Adrenal gland (tissue), 9 donors: ENCODE measurements at regions not wholly inside any gene's neighbourhood (a gene's known extent, or its start where the extent isn't known, plus 50 kb on each side); places are given as distances from the start of the nearest gene placed in this dataset.

Experiments used
- DNase-seq, 7 donors: peaks; one replicate each; pipeline ENCODE4 v3.0.0-alpha.2; 2019 to 2020
- H3K27ac ChIP-seq, 5 donors: fragments of 200-600 bp; sonication (generic) in 4 of 5; 1 replicate in 3 of 5; 2 replicates in 2 of 5; pipeline versions ENCODE4 v1.5.1 to v1.8.0; 2016 to 2020; ENCODE audit warnings: mild to moderate bottlenecking in 1 of 5
- H3K27me3 ChIP-seq: fragments of 200-600 bp; 2 replicates; pipeline ENCODE4 v1.8.0; 2021
- H3K36me3 ChIP-seq, 2 donors: fragments of 200-600 bp; replicated peaks in 1 of 2; 1 replicate in 1 of 2; 2 replicates in 1 of 2; pipeline versions ENCODE4 v1.5.1 to v1.8.0; 2018 to 2022
- H3K4me1 ChIP-seq, 2 donors: fragments of 200-600 bp; replicated peaks in 1 of 2; 1 replicate in 1 of 2; 2 replicates in 1 of 2; pipeline versions ENCODE4 v1.5.1 to v1.8.0; 2018 to 2021
- H3K4me3 ChIP-seq, 4 donors: fragments of 200-600 bp; sonication (generic) in 3 of 4; one replicate each; pipeline ENCODE4 v1.5.1; 2016 to 2018
- H3K9me3 ChIP-seq, 3 donors: fragments of 200-600 bp; sonication (generic) in 1 of 3; replicated peaks in 1 of 3; 1 replicate in 2 of 3; 2 replicates in 1 of 3; pipeline versions ENCODE4 v1.5.1 to v1.8.0; 2016 to 2021
- CTCF ChIP-seq, 6 experiments: fragments of 450-650 bp in 4 of 6; fragments of 200-600 bp in 2 of 6; sonication (generic) in 1 of 6; IDR thresholded peaks; 1 replicate in 5 of 6; 2 replicates in 1 of 6; pipeline versions ENCODE4 v1.5.1 to v1.8.0; 2016 to 2021; ENCODE audit warnings: antibody characterized with exemption in 6 of 6, mild to moderate bottlenecking in 2 of 6, moderate library complexity in 1 of 6
- POLR2A ChIP-seq, 2 donors: fragments of 450-650 bp; IDR thresholded peaks; one replicate each; pipeline ENCODE4 v1.6.1; 2017; ENCODE audit warnings: antibody characterized with exemption in 2 of 2, mild to moderate bottlenecking in 2 of 2, moderate library complexity in 1 of 2
- WGBS, 4 donors: extraction: QIAGEN DNeasy Blood & Tissue Kit in 2 of 4; methylation state at CpG; one replicate each; pipeline versions ENCODE4 v1.1.5 to v1.1.7; 2013 to 2017; 5-methylcytosine and 5-hydroxymethylcytosine counted together
- intact Hi-C, 2 donors: fragments of 100-400 bp; cut with DNase I; formaldehyde crosslinking; loops; one replicate each; pipeline versions ENCODE4 v1.14.1 to v1.15.0; 2022 to 2023
- donor health status: healthy with polysubstance abuse.
- donor health status: Bipolar disorder and iron deficiency.
- donor health status: DM: yes; HTN: yes; CAD: no.
- donor health status: DM: no; HTN: no; CAD: no.
- donor health status: DM: no; HTN: no; CAD: no.

GRCh38 chr9:28824432-28824963 is 1251.2 kb upstream of the C9orf72 start:
- WGBS, 4 donors: 46 to 57% (median 50%) methylated on average over 1 of the region's 1 CpG
- H3K36me3 ChIP-seq: no peaks in the 10 kb centered on the region
- TF ChIP-seq CTCF (IDR thresholded peaks at IDR 0.05): no peak
- no peaks in the 10 kb centered on the region for H3K27me3 ChIP-seq
- no peaks in the 10 kb centered on the region for H3K4me1 ChIP-seq
- intact Hi-C loops: no loop called here
- no peak for DNase-seq
- no peak overlapping the region for H3K27ac ChIP-seq
- no peak overlapping the region for H3K4me3 ChIP-seq
- H3K9me3 ChIP-seq: no peaks in the 10 kb centered on the region

GRCh38 chr9:28832168-28832770 is 1259.0 kb upstream of the C9orf72 start:
- no peak for DNase-seq
- no peak for TF ChIP-seq POLR2A (IDR thresholded peaks at IDR 0.05)
- TF ChIP-seq CTCF (IDR thresholded peaks at IDR 0.05): no peak
- no peaks in the 10 kb centered on the region for H3K27me3 ChIP-seq
- H3K4me3 ChIP-seq: no peak overlapping the region
- no peaks in the 10 kb centered on the region for H3K4me1 ChIP-seq
- H3K9me3 ChIP-seq: no peaks in the 10 kb centered on the region
- H3K27ac ChIP-seq: no peak overlapping the region
- H3K36me3 ChIP-seq: no peaks in the 10 kb centered on the region
- 55 to 65% (median 62%) methylated on average over 3 of the region's 3 CpGs for WGBS, 4 donors
- intact Hi-C loops: no loop called here

- WGBS, 4 donors: 51 to 76% (median 55%) methylated on average over 1 of the region's 1 CpG
These were observed 1260.9 kb upstream of the C9orf72 start for GRCh38 chr9:28834156-28834555.

GRCh38 chr9:28839778-28840430 is 1266.6 kb upstream of the C9orf72 start:
- TF ChIP-seq CTCF (IDR thresholded peaks at IDR 0.05): no peak
- no peaks in the 10 kb centered on the region for H3K27me3 ChIP-seq
- intact Hi-C loops: no loop called here
- 83 to 92% (median 86%) methylated on average over 2 to 9 of the region's 9 CpGs for WGBS, 4 donors
- no peaks in the 10 kb centered on the region for H3K36me3 ChIP-seq
- no peak overlapping the region for H3K4me3 ChIP-seq
- no peak overlapping the region for H3K27ac ChIP-seq
- H3K9me3 ChIP-seq: no peaks in the 10 kb centered on the region
- no peak for DNase-seq
- H3K4me1 ChIP-seq: no peaks in the 10 kb centered on the region

More at GRCh38 chr9:28834156-28834555, 1260.9 kb upstream of the C9orf72 start:
- intact Hi-C loops: no loop called here
- TF ChIP-seq CTCF (IDR thresholded peaks at IDR 0.05): no peak
- no peak for TF ChIP-seq POLR2A (IDR thresholded peaks at IDR 0.05)
- Histone ChIP-seq H3K27me3 (no peaks in the 10 kb centered on the region), H3K4me1 (no peaks in the 10 kb centered on the region), H3K9me3 (no peaks in the 10 kb centered on the region), H3K36me3 (no peaks in the 10 kb centered on the region), H3K4me3 (no peak overlapping the region), H3K27ac (no peak overlapping the region)
- DNase-seq: no peak
